PC-3 (cell line): ENCODE measurements at regions not wholly inside any gene's neighbourhood (a gene's known extent, or its start where the extent isn't known, plus 50 kb on each side); places are given as distances from the start of the nearest gene placed in this dataset.

ENCODE experiments used
- ATAC-seq: fragments of 200-7000 bp; cut with Tn5 transposase; 2 replicates; pipeline ENCODE4 v1.9.1; 2020; ENCODE audit warnings: mild to moderate bottlenecking, moderate library complexity
- BruUV-seq: library from RNA; stranded (reverse); fragments of 400-500 nt; replicated peaks from 2 replicates; lab custom pipeline; 2021; lab: Mats Ljungman, UMichigan
- CTCF ChIA-PET: fragments of 300-600 bp; sonication (Branson Sonifier 250); formaldehyde crosslinking; loops from one replicate; lab custom pipeline; 2022; ENCODE audit warnings: antibody characterized with exemption; lab: Charles Lee
- POLR2A ChIA-PET: fragments of 300-600 bp; sonication (Branson Sonifier 250); formaldehyde crosslinking; loops from one replicate; lab custom pipeline; 2022; ENCODE audit warnings: antibody characterized with exemption; ENCODE audit not compliant: unreplicated experiment; lab: Charles Lee
- DNase-seq: peaks from one replicate; pipeline ENCODE4 v3.0.0-alpha.2; 2015
- H2AFZ ChIP-seq: fragments of 300-600 bp; sonication (generic); 2 replicates; pipeline ENCODE4 v1.6.0; 2016; ENCODE audit warnings: antibody characterized with exemption, low read length
- H3F3A ChIP-seq: fragments of 300-600 bp; sonication (generic); one replicate; pipeline ENCODE4 v1.6.0; 2017; ENCODE audit warnings: antibody characterized with exemption, low read length, control low read depth, mild to moderate bottlenecking; ENCODE audit not compliant: unreplicated experiment
- H3K27ac ChIP-seq: fragments of 300-600 bp; sonication (generic); 2 replicates; pipeline ENCODE4 v1.5.1; 2016; ENCODE audit warnings: mild to moderate bottlenecking, low read length
- H3K27me3 ChIP-seq: fragments of 300-600 bp; sonication (generic); 2 replicates; pipeline ENCODE4 v1.6.1; 2016; ENCODE audit warnings: low read length, mixed read lengths
- H3K36me3 ChIP-seq: fragments of 300-600 bp; sonication (generic); 2 replicates; pipeline ENCODE4 v1.6.1; 2016; ENCODE audit warnings: low read depth, mixed run types, low read length, mixed read lengths
- H3K4me1 ChIP-seq: fragments of 300-600 bp; sonication (generic); 2 replicates; pipeline ENCODE4 v1.5.1; 2016; ENCODE audit warnings: low read length; ENCODE audit not compliant: insufficient read depth
- H3K4me2 ChIP-seq: fragments of 300-600 bp; sonication (generic); 2 replicates; pipeline ENCODE4 v1.6.0; 2016; ENCODE audit warnings: low read length
- H3K4me3 ChIP-seq: fragments of 300-600 bp; sonication (generic); 2 replicates; pipeline ENCODE4 v1.5.1; 2016; ENCODE audit warnings: mild to moderate bottlenecking, low read length, mixed read lengths
- H3K79me2 ChIP-seq: fragments of 300-600 bp; sonication (generic); 2 replicates; pipeline ENCODE4 v1.6.1; 2017; ENCODE audit warnings: low read length, mixed read lengths
- H3K9ac ChIP-seq: fragments of 300-600 bp; sonication (generic); 2 replicates; pipeline ENCODE4 v1.6.0; 2016; ENCODE audit warnings: mild to moderate bottlenecking, low read length
- H3K9me2 ChIP-seq: fragments of 300-600 bp; sonication (generic); replicated peaks from 2 replicates; pipeline ENCODE4 v1.6.1; 2016; ENCODE audit warnings: mixed run types, low read length, mixed read lengths
- H3K9me3 ChIP-seq: fragments of 300-600 bp; sonication (generic); 2 replicates; pipeline ENCODE4 v1.6.1; 2016; ENCODE audit warnings: low read length, mixed read lengths
- H4K20me1 ChIP-seq: fragments of 300-600 bp; sonication (generic); 2 replicates; pipeline ENCODE4 v1.6.1; 2016; ENCODE audit warnings: low read length, mixed read lengths
- CTCF ChIP-seq: fragments of 300-600 bp; sonication (generic); conservative IDR thresholded peaks from 2 replicates; pipeline ENCODE4 v1.5.1; 2017; ENCODE audit warnings: antibody characterized with exemption, low read depth, mild to moderate bottlenecking, low read length
- EZH2 ChIP-seq: fragments of 300-600 bp; sonication (generic); IDR thresholded peaks from one replicate; pipeline ENCODE4 v1.6.1; 2017; ENCODE audit warnings: antibody characterized with exemption, mild to moderate bottlenecking, low read length; ENCODE audit not compliant: unreplicated experiment
- EZH2phosphoT487 ChIP-seq: fragments of 300-600 bp; sonication (generic); IDR thresholded peaks from 2 replicates; pipeline ENCODE4 v1.6.1; 2018; ENCODE audit warnings: mild to moderate bottlenecking, antibody characterized with exemption, low read length, borderline replicate concordance
- intact Hi-C: fragments of 100-400 bp; cut with micrococcal nuclease; formaldehyde crosslinking; loops from 2 replicates; pipeline ENCODE4 v1.9.0; 2023

- no peaks in the 10 kb centered on the region for H3K9me2 ChIP-seq
- H2AFZ ChIP-seq = no peak overlapping the region
- no peak overlapping the region for H3K27ac ChIP-seq
- TF ChIP-seq EZH2phosphoT487 (no peak), CTCF (no peak), EZH2 (no peak)
- H4K20me1 ChIP-seq = no peaks in the 10 kb centered on the region
- POLR2A ChIA-PET = no interaction called here
- H3K9ac ChIP-seq = no peak overlapping the region
- intact Hi-C loops = no loop called here
- DNase-seq = no peak
- no peak overlapping the region for H3K4me3 ChIP-seq
- no peak for ATAC-seq
- CTCF ChIA-PET = interaction anchor here (0.8 kb wide), 1 partner anchor 12 kb away, joined by 3 read pairs; no protein-coding TSS in a partner anchor
- H3K36me3 ChIP-seq = no peaks in the 10 kb centered on the region
- no peak overlapping the region for H3K4me2 ChIP-seq
- H3K27me3 ChIP-seq = no peaks in the 10 kb centered on the region
- H3F3A ChIP-seq = no peaks in the 10 kb centered on the region
- H3K9me3 ChIP-seq = no peaks in the 10 kb centered on the region
- H3K4me1 ChIP-seq = no peaks in the 10 kb centered on the region
- no peaks in the 10 kb centered on the region for H3K79me2 ChIP-seq
- no TSS peak for BruUV-seq
Measured at GRCh38 chr20:48031122-48031521, 245.8 kb upstream of the SULF2 start.

- Histone ChIP-seq H3K9me3 (no peaks in the 10 kb centered on the region), H3F3A (no peaks in the 10 kb centered on the region), H3K4me2 (no peak overlapping the region), H3K9me2 (no peaks in the 10 kb centered on the region), H3K36me3 (no peaks in the 10 kb centered on the region), H3K9ac (no peak overlapping the region), H2AFZ (no peak overlapping the region), H3K27me3 (no peaks in the 10 kb centered on the region), H3K4me3 (no peak overlapping the region), H3K4me1 (peaks cover 13% of the 10 kb centered on the region), H3K79me2 (no peaks in the 10 kb centered on the region), H4K20me1 (no peaks in the 10 kb centered on the region), H3K27ac (no peak overlapping the region)
- ChIA-PET CTCF (no interaction called here), POLR2A (no interaction called here)
- no TSS peak for BruUV-seq
- DNase-seq (no peak), ATAC-seq (no peak)
- intact Hi-C loops = no loop called here
- TF ChIP-seq CTCF = no peak
- no peak for TF ChIP-seq EZH2
- TF ChIP-seq EZH2phosphoT487 = no peak
Measured at GRCh38 chr20:48026981-48027592, 241.8 kb upstream of the SULF2 start.

- BruUV-seq = no TSS peak
- peak; percentile 63 for DNase-seq
- TF ChIP-seq CTCF (no peak), EZH2phosphoT487 (no peak), EZH2 (no peak)
- ChIA-PET CTCF (no interaction called here), POLR2A (no interaction called here)
- H3K9me2 ChIP-seq = no peaks in the 10 kb centered on the region
- no peaks in the 10 kb centered on the region for H3K27me3 ChIP-seq
- no peaks in the 10 kb centered on the region for H3K79me2 ChIP-seq
- no peak overlapping the region; the same call in 1 of the 2 replicates for H3K4me3 ChIP-seq
- H4K20me1 ChIP-seq = no peaks in the 10 kb centered on the region
- intact Hi-C loops = no loop called here
- H3K4me1 ChIP-seq = peaks cover 13% of the 10 kb centered on the region
- peak overlapping the region; percentile 42 for H3K27ac ChIP-seq
- ATAC-seq = peak; percentile 52; the same call in 1 of the 2 replicates
- no peaks in the 10 kb centered on the region for H3K9me3 ChIP-seq
- H2AFZ ChIP-seq = peak overlapping the region; percentile 2; the same call in 1 of the 2 replicates
- H3K4me2 ChIP-seq = peak overlapping the region; percentile 46
- H3K9ac ChIP-seq = peak overlapping the region; percentile 36
- no peaks in the 10 kb centered on the region for H3F3A ChIP-seq
- H3K36me3 ChIP-seq = no peaks in the 10 kb centered on the region
Measured at GRCh38 chr20:48025661-48026060, 240.4 kb upstream of the SULF2 start.
